ENCODE measurements at regions not wholly inside any gene's neighbourhood (a gene's known extent, or its start where the extent isn't known, plus 50 kb on each side); places are given as distances from the start of the nearest gene placed in this dataset.
"Not testable (repeated sequence)": the region's sequence is repeated elsewhere in the genome, so short reads cannot be mapped to it uniquely, and the experiment has no call there.

DNA sequence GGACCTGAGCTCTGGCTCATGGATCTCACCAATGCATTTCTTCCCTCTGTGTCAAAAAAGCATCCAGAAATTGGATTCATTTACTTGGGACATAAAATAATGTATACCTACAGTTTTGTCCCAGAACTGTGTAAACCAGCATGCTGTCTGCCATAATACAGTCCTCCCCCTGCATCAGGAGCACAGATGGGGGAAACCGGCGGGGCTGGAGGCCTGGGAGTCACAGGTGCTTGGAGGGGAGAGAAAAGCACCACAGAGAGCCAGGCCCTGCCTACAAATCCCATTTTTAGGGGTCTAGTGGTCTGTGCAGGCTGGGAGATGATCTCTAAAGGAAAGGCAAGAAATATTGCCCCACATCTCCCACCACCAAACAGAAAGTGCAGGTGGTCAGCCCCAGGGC is 91.8 kb downstream of the POTEM start:
- H4K8ac ChIP-seq (ENCODE audit: extremely low read depth, insufficient read depth, low read length); H3K4me1 ChIP-seq (replicated peaks in 1 of 4; ENCODE audit: control insufficient read depth in 3 of 4, insufficient read depth in 4 of 4, low read length in 3 of 4); H3K9ac ChIP-seq (replicated peaks in 1 of 4; ENCODE audit: extremely low read depth in 1 of 4, low read depth in 3 of 4, low read length in 3 of 4); H3K79me2 ChIP-seq (ENCODE audit: control insufficient read depth in 1 of 2, insufficient read depth in 2 of 2, low read length in 2 of 2); POLR2A ChIA-PET (ENCODE audit: partially characterized antibody); H3K27ac ChIP-seq (ENCODE audit: low read depth, low read length); H4K5ac ChIP-seq (ENCODE audit: insufficient read length, low read depth, low read length); H2BK15ac ChIP-seq (ENCODE audit: low read length); H3K23ac ChIP-seq (ENCODE audit: insufficient read length); H2BK20ac ChIP-seq (ENCODE audit: low read length); H3K4me3 ChIP-seq (ENCODE audit: extremely low read depth in 1 of 4, insufficient read depth in 2 of 4, low read depth in 3 of 4, low read length in 4 of 4); H3K23me2 ChIP-seq (ENCODE audit: low read depth, low read length); H2AFZ ChIP-seq (ENCODE audit: low read length); FAIRE-seq; H3K56ac ChIP-seq (replicated peaks; ENCODE audit: insufficient read length, low read depth, low read length); H4K20me1 ChIP-seq (replicated peaks in 1 of 2; ENCODE audit: control insufficient read depth in 1 of 2, insufficient read depth in 2 of 2, low read length in 2 of 2); H3K4ac ChIP-seq (replicated peaks; ENCODE audit: insufficient read length, low read depth, low read length); H2AK5ac ChIP-seq (ENCODE audit: low read depth, low read length); H2BK12ac ChIP-seq (ENCODE audit: low read depth, low read length); H2BK120ac ChIP-seq (replicated peaks; ENCODE audit: low read depth, low read length); H2BK5ac ChIP-seq (ENCODE audit: low read depth, low read length); H3K18ac ChIP-seq (ENCODE audit: extremely low read depth, low read length); H3K14ac ChIP-seq (ENCODE audit: insufficient read length); CTCF ChIA-PET (ENCODE audit: partially characterized antibody); H3K27me3 ChIP-seq (replicated peaks in 1 of 4; ENCODE audit: control insufficient read depth in 3 of 4, extremely low read depth in 1 of 4, insufficient read depth in 3 of 4, low read length in 3 of 4); H3K36me3 ChIP-seq (ENCODE audit: control insufficient read depth in 2 of 4, insufficient read depth in 4 of 4, low read length in 3 of 4); H3K4me2 ChIP-seq (ENCODE audit: insufficient read depth in 1 of 2, low read depth in 2 of 2, low read length in 2 of 2); DNase-seq (ENCODE audit: low read depth in 1 of 2, low spot score in 2 of 2); H4K91ac ChIP-seq (replicated peaks; ENCODE audit: insufficient read length, low read length); H3K79me1 ChIP-seq (ENCODE audit: low read depth, low read length): not testable (repeated sequence)
- 54% methylated on average over 2 of the region's 2 CpGs; no CpG with 5 or more reads in 1 of the 2 experiments for WGBS, 2 experiments (ENCODE audit: extremely low coverage in 1 of 2, insufficient coverage in 1 of 2, insufficient read length in 1 of 2, insufficient replicate concordance in 2 of 2, low coverage in 1 of 2, low lambda C conversion rate in 2 of 2, missing lambda C conversion rate in 1 of 2)
- H3K9me3 ChIP-seq (ENCODE audit: insufficient read depth in 2 of 2, low read depth in 1 of 2, low read length in 1 of 2): peaks cover 0 to 13% of the 10 kb centered on the region in 2 experiments; a peak in 2 of 4 replicates

DNA sequence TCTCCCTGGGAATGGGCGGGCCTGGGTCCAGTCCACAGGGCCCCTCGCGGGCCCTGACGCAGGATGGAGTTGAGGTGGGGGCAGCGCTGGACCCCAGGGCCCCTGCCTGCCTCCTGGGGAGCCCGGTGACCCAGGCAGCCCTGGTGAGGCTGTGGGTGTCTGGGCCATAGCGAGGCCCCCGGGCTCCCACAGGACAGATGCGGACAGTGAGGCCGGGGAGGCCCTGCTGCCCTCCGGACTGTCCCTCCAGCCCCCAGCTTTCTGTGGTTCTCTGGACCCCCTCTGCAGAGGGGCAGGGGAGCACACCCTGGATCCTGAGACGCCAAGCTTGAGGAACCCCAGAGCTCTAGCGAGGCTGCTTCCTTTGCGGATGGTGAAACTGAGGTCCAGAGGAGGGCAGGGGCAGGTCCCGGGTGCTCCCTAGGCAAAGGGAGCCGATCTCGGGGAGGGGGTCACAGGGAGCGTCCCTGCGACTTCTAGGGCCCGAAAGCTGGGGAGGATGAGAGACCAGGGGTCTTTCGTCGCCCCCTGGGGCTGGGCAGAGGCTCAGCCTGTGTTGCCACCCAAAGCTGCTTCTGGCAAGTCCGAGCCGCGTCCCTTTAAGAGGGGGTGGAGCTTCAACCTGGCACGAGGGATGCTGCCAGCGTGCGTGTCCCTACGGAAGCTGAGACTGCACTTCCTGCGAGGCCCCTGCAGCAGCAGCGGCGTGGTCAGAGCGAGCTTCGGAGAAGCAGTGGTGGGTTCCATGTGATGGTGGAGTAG is 94.6 kb downstream of the POTEM start:
- H2AFZ ChIP-seq (ENCODE audit: low read length); H2BK12ac ChIP-seq (ENCODE audit: low read depth, low read length); H3K79me2 ChIP-seq (ENCODE audit: control insufficient read depth in 1 of 2, insufficient read depth in 2 of 2, low read length in 2 of 2); H3K4me2 ChIP-seq (ENCODE audit: insufficient read depth in 1 of 2, low read depth in 2 of 2, low read length in 2 of 2); H3K36me3 ChIP-seq (ENCODE audit: control insufficient read depth in 2 of 4, insufficient read depth in 4 of 4, low read length in 3 of 4); H3K27me3 ChIP-seq (replicated peaks in 1 of 4; ENCODE audit: control insufficient read depth in 3 of 4, extremely low read depth in 1 of 4, insufficient read depth in 3 of 4, low read length in 3 of 4); H4K8ac ChIP-seq (ENCODE audit: extremely low read depth, insufficient read depth, low read length); H3K4me1 ChIP-seq (replicated peaks in 1 of 4; ENCODE audit: control insufficient read depth in 3 of 4, insufficient read depth in 4 of 4, low read length in 3 of 4); H4K91ac ChIP-seq (replicated peaks; ENCODE audit: insufficient read length, low read length); H3K23ac ChIP-seq (ENCODE audit: insufficient read length); H3K23me2 ChIP-seq (ENCODE audit: low read depth, low read length); H3K18ac ChIP-seq (ENCODE audit: extremely low read depth, low read length); H2AK5ac ChIP-seq (ENCODE audit: low read depth, low read length); H4K20me1 ChIP-seq (replicated peaks in 1 of 2; ENCODE audit: control insufficient read depth in 1 of 2, insufficient read depth in 2 of 2, low read length in 2 of 2); DNase-seq (ENCODE audit: low read depth in 1 of 2, low spot score in 2 of 2); H2BK15ac ChIP-seq (ENCODE audit: low read length); H3K79me1 ChIP-seq (ENCODE audit: low read depth, low read length); H3K56ac ChIP-seq (replicated peaks; ENCODE audit: insufficient read length, low read depth, low read length); H3K9me3 ChIP-seq (ENCODE audit: insufficient read depth in 2 of 2, low read depth in 1 of 2, low read length in 1 of 2); H3K4me3 ChIP-seq (ENCODE audit: extremely low read depth in 1 of 4, insufficient read depth in 2 of 4, low read depth in 3 of 4, low read length in 4 of 4); H4K5ac ChIP-seq (ENCODE audit: insufficient read length, low read depth, low read length); H3K9ac ChIP-seq (replicated peaks in 1 of 4; ENCODE audit: extremely low read depth in 1 of 4, low read depth in 3 of 4, low read length in 3 of 4); H3K4ac ChIP-seq (replicated peaks; ENCODE audit: insufficient read length, low read depth, low read length); POLR2A ChIA-PET (ENCODE audit: partially characterized antibody); H2BK20ac ChIP-seq (ENCODE audit: low read length); CTCF ChIA-PET (ENCODE audit: partially characterized antibody); H2BK5ac ChIP-seq (ENCODE audit: low read depth, low read length); H3K14ac ChIP-seq (ENCODE audit: insufficient read length); H3K27ac ChIP-seq (ENCODE audit: low read depth, low read length); FAIRE-seq; H2BK120ac ChIP-seq (replicated peaks; ENCODE audit: low read depth, low read length): not testable (repeated sequence)
- WGBS, 2 experiments (ENCODE audit: extremely low coverage in 1 of 2, insufficient coverage in 1 of 2, insufficient read length in 1 of 2, insufficient replicate concordance in 2 of 2, low coverage in 1 of 2, low lambda C conversion rate in 2 of 2, missing lambda C conversion rate in 1 of 2): no CpG with 5 or more reads among the region's 34 CpGs
